WI38 (cell line): ENCODE measurements at regions not wholly inside any gene's neighbourhood (a gene's known extent, or its start where the extent isn't known, plus 50 kb on each side); places are given as distances from the start of the nearest gene placed in this dataset.

ENCODE experiments used
- H3K4me3 ChIP-seq: 2 replicates; pipeline ENCODE4 v1.5.1; 2011; ENCODE audit warnings: low read depth, mild to moderate bottlenecking, control low read depth, low read length
- CTCF ChIP-seq: IDR thresholded peaks from 2 replicates; pipeline ENCODE4 v1.5.1; 2012; ENCODE audit warnings: low read depth, mild to moderate bottlenecking, control low read depth, low read length

DNA sequence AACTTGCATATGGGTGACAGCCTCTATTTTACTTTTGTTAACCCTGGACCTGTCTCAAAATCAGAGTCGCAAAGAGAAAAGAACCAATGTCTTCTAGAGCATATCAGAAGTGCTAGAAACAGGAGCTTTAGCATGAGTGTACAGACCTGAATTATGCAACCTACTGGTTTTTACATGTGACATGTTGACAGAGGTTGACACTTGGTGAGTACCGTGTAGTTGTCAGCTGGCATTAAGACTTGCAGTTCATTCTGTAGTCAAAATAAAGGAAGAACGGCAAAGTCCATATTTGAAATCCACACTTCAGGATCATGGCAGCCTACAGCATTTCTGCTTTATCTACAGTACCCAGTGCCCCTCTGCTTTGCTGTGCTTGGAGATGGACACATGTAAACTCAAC is 291.9 kb upstream of the TENM3 start:
- TF ChIP-seq CTCF: no peak
- H3K4me3 ChIP-seq: no peak overlapping the region

DNA sequence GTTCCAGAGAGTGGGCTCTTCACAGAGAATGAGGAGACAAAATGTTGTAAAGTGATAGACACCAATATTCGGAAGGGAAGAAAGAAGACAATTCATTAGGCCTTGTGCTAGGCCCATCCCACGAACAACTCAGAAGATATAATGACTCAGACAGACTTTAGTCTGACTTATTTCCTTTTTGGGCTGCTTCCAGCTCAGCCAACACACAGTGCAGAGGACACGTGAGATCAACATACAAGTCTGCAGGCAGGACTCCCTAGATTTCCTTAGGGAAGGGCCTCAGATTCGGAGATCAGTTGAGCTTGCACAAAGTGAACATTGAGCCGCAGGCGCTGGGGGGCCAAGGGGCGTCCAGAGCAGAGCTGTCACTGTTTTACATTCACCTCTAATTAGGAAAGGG is 290.7 kb upstream of the TENM3 start:
- H3K4me3 ChIP-seq: no peak overlapping the region
- no peak for TF ChIP-seq CTCF

- H3K4me3 ChIP-seq: no peak overlapping the region
- no peak for TF ChIP-seq CTCF
Measured at GRCh38 chr4:181956512-181956911, 286.7 kb upstream of the TENM3 start.

DNA sequence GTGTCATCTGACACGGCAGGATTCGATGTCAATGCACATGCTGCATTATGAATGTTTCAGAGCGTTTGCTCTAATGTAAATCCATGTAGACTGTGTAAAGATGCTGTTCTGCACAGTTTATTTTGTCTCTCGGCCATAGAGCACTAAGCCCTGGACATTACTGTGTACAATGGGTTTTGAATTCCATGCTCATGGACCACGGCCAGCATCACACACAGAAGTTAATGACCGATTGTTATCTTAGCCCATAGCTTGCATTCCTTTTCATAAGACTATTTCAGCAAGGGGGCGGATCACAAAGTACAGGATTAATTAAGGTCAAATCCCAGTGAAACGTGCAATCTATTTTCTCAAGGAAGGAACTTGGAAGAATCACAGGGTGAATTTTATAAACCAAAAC is 286.1 kb upstream of the TENM3 start:
- H3K4me3 ChIP-seq: no peak overlapping the region
- no peak for TF ChIP-seq CTCF

DNA sequence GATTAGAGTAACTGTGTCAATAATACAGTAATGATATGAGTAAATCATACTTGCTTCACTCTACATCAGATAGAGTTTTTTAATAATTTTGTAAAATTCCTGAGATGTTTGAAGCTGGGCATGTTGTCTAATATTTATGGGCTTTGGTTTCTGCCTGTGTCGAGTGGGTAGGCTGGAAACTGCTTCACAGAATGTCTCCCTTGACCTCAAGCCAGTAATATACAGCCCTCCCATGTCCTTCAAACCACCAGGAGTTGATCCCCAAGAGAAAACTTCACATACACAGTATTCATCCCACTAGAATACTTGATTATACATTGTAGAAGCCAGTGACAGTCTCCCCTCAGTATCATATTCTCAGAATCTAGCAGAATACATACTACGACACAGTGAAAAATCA is 284.8 kb upstream of the TENM3 start:
- no peak overlapping the region for H3K4me3 ChIP-seq
- no peak for TF ChIP-seq CTCF

GRCh38 chr4:181959121-181959520 is 284.1 kb upstream of the TENM3 start:
- TF ChIP-seq CTCF: no peak
- no peak overlapping the region for H3K4me3 ChIP-seq

DNA sequence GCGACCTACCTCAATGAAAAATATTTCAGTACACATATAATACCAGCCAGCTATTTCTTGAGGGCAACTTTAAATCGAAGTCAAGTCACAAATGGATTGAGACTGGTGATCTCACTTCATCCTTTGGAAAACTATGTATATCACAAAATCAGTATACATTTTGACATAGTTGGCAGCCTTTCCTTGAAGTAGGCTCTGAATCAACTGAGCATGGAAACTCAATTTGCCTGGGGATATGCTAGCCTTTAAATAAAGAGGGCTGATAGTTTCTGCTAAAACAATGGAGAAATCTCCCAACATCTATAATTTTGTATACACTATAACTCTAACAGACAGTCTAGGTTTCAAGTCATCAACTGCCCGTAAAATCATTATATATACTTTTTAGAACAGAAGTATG is 282.8 kb upstream of the TENM3 start:
- no peak for TF ChIP-seq CTCF
- no peak overlapping the region for H3K4me3 ChIP-seq

- no peak for TF ChIP-seq CTCF
- no peak overlapping the region for H3K4me3 ChIP-seq
Measured at GRCh38 chr4:181962321-181962720, 280.9 kb upstream of the TENM3 start.
